GM12878 (cell line): ENCODE measurements at regions not wholly inside any gene's neighbourhood (a gene's known extent, or its start where the extent isn't known, plus 50 kb on each side); places are given as distances from the start of the nearest gene placed in this dataset.

Source experiments
- ATAC-seq: fragments of 200-7000 bp; cut with Tn5 transposase; 3 replicates; pipeline ENCODE4 v1.9.1; 2020; ENCODE audit warnings: mild to moderate bottlenecking, moderate library complexity
- BruUV-seq: library from RNA; stranded (reverse); fragments of 400-500 nt; replicated peaks from 2 replicates; lab custom pipeline; 2021; lab: Mats Ljungman, UMichigan
- CTCF ChIA-PET: fragments of 300-600 bp; sonication (Branson Sonifier 250); formaldehyde crosslinking; extraction: SDS; loops from one replicate; lab custom pipeline; 2021; ENCODE audit warnings: inconsistent platforms; lab: Yijun Ruan, JAX
- POLR2A ChIA-PET: fragments of 350-600 bp; formaldehyde crosslinking; extraction: SDS; loops from one replicate; lab custom pipeline; 2021; ENCODE audit warnings: inconsistent platforms; lab: Charles Lee
- RAD21 ChIA-PET: fragments of 300-600 bp; sonication (Branson Sonifier 250); formaldehyde crosslinking; loops from one replicate; lab custom pipeline; 2023; ENCODE audit warnings: antibody characterized with exemption; ENCODE audit not compliant: unreplicated experiment; lab: Charles Lee
- SMC1A ChIA-PET: fragments of 300-600 bp; sonication (Branson Sonifier 250); formaldehyde crosslinking; loops from one replicate; lab custom pipeline; 2023; ENCODE audit not compliant: unreplicated experiment, uncharacterized antibody; lab: Charles Lee
- DNase-seq: peaks from one replicate; pipeline ENCODE4 v3.0.0-alpha.2; 2011; ENCODE audit warnings: low read depth, low spot score
- FAIRE-seq: peaks from 3 replicates; lab custom pipeline; 2011; peaks lifted over from hg19 to GRCh38; lab: Jason Lieb, UNC
- H2AFZ ChIP-seq: 2 replicates; pipeline ENCODE4 v1.6.0; 2011; ENCODE audit warnings: low read depth, low read length, control low read depth; ENCODE audit not compliant: control insufficient read depth
- H3K27ac ChIP-seq: 2 replicates; pipeline ENCODE4 v1.5.1; 2011; ENCODE audit warnings: control low read depth; ENCODE audit not compliant: control insufficient read depth, insufficient read depth
- H3K27me3 ChIP-seq, 2 experiments: replicated peaks in 1 of 2; 2 replicates each; pipeline versions ENCODE4 v1.6.0 to v1.6.1; 2011; ENCODE audit warnings: low read length in 1 of 2; ENCODE audit not compliant: control insufficient read depth in 2 of 2, insufficient read depth in 2 of 2
- H3K36me3 ChIP-seq, 2 experiments: 2 replicates each; pipeline ENCODE4 v1.5.1; 2011; ENCODE audit warnings: low read length in 1 of 2; ENCODE audit not compliant: control insufficient read depth in 2 of 2, insufficient read depth in 2 of 2
- H3K4me1 ChIP-seq: 2 replicates; pipeline ENCODE4 v1.6.1; 2011; ENCODE audit warnings: mild to moderate bottlenecking, low read length, moderate library complexity, mixed read lengths; ENCODE audit not compliant: control insufficient read depth, insufficient read depth
- H3K4me2 ChIP-seq: 2 replicates; pipeline ENCODE4 v1.6.0; 2011; ENCODE audit warnings: control low read depth; ENCODE audit not compliant: control insufficient read depth, insufficient read depth
- H3K4me3 ChIP-seq: fragments of 200-600 bp; sonication (generic); 2 replicates; pipeline ENCODE4 v1.5.1; 2016
- H3K79me2 ChIP-seq: 2 replicates; pipeline ENCODE4 v1.6.0; 2011; ENCODE audit warnings: low read length; ENCODE audit not compliant: control insufficient read depth, insufficient read depth
- H3K9ac ChIP-seq: 2 replicates; pipeline ENCODE4 v1.8.0; 2011; ENCODE audit warnings: low read length, control low read depth, mixed read lengths; ENCODE audit not compliant: control insufficient read depth, insufficient read depth
- H3K9me3 ChIP-seq: replicated peaks from 3 replicates; pipeline ENCODE4 v1.5.1; 2011; ENCODE audit warnings: mild to moderate bottlenecking, low read length; ENCODE audit not compliant: control insufficient read depth, insufficient read depth
- H4K20me1 ChIP-seq: 2 replicates; pipeline ENCODE4 v1.6.0; 2011; ENCODE audit not compliant: control insufficient read depth, insufficient read depth
- BACH1 ChIP-seq: fragments of 450-650 bp; IDR thresholded peaks from 2 replicates; pipeline ENCODE4 v1.6.1; 2017; ENCODE audit warnings: mild to moderate bottlenecking, borderline replicate concordance
- DPF2 ChIP-seq: fragments of 450-650 bp; IDR thresholded peaks from 2 replicates; pipeline ENCODE4 v1.6.1; 2017; ENCODE audit warnings: mild to moderate bottlenecking
- EZH2 ChIP-seq: IDR thresholded peaks from 2 replicates; pipeline ENCODE4 v1.6.1; 2012; ENCODE audit warnings: low read depth, mild to moderate bottlenecking, control low read depth, inconsistent platforms, low read length, borderline replicate concordance; ENCODE audit not compliant: control insufficient read depth
- IKZF1 ChIP-seq: fragments of 450-650 bp; conservative IDR thresholded peaks from 2 replicates; pipeline ENCODE4 v1.6.1; 2017; ENCODE audit warnings: antibody characterized with exemption, mild to moderate bottlenecking
- MTA2 ChIP-seq: fragments of 450-650 bp; IDR thresholded peaks from 2 replicates; pipeline ENCODE4 v1.6.1; 2016; ENCODE audit warnings: low read depth, mild to moderate bottlenecking, moderate library complexity
- MYC ChIP-seq: IDR thresholded peaks from 2 replicates; pipeline ENCODE4 v1.6.1; 2011; ENCODE audit warnings: mild to moderate bottlenecking, low read length, moderate library complexity, inconsistent platforms; ENCODE audit not compliant: insufficient read depth, insufficient replicate concordance, insufficient read length, severe bottlenecking
- NFYA ChIP-seq: IDR thresholded peaks from 2 replicates; pipeline ENCODE4 v1.6.1; 2011; ENCODE audit warnings: low read depth, mild to moderate bottlenecking, low read length, improper control_type of control experiment, borderline replicate concordance
- POU2F2 ChIP-seq: IDR thresholded peaks from 3 replicates; pipeline ENCODE4 v1.6.1; 2011; ENCODE audit warnings: low read depth, mild to moderate bottlenecking, low read length, borderline replicate concordance
- RAD21 ChIP-seq: IDR thresholded peaks from 2 replicates; pipeline ENCODE4 v1.6.1; 2011; ENCODE audit warnings: mild to moderate bottlenecking, low read depth, low read length, moderate library complexity; ENCODE audit not compliant: insufficient read depth
- SREBF1 ChIP-seq: IDR thresholded peaks from 2 replicates; pipeline ENCODE4 v1.6.1; 2012; ENCODE audit warnings: mild to moderate bottlenecking, low read length
- TCF12 ChIP-seq: IDR thresholded peaks from 2 replicates; pipeline ENCODE4 v1.6.1; 2011; ENCODE audit warnings: low read depth, mild to moderate bottlenecking, low read length
- YBX1 ChIP-seq: fragments of 450-650 bp; IDR thresholded peaks from 2 replicates; pipeline ENCODE4 v1.6.1; 2016; ENCODE audit warnings: antibody characterized with exemption
- ZNF274 ChIP-seq: IDR thresholded peaks from one replicate; pipeline ENCODE4 v1.8.0; 2011; ENCODE audit not compliant: insufficient read length, insufficient read depth
- WGBS: methylation state at CpG from one replicate; pipeline ENCODE4 v1.1.6; 2016; ENCODE audit warnings: low lambda C conversion rate; ENCODE audit not compliant: insufficient replicate concordance, insufficient coverage; ENCODE audit errors: missing lambda C conversion rate; 5-methylcytosine and 5-hydroxymethylcytosine counted together
- in situ Hi-C: fragments of 300-500 bp; cut with MboI; formaldehyde crosslinking; loops from 9 replicates; pipeline ENCODE4 v1.14.3; 2018; ENCODE audit warnings: mixed read lengths
- intact Hi-C: fragments of 100-400 bp; cut with micrococcal nuclease; formaldehyde crosslinking; loops from one replicate; pipeline ENCODE4 v1.14.2; 2022; ENCODE audit not compliant: unreplicated experiment
- TF ChIP-seq, protein P1 (sequence below), 3 experiments: IDR thresholded peaks in 2 of 3; conservative IDR thresholded peaks in 1 of 3; 2 replicates each; pipeline ENCODE4 v1.5.1; 2011; ENCODE audit warnings: low read depth in 3 of 3, low read length in 3 of 3, mild to moderate bottlenecking in 3 of 3, control low read depth in 2 of 3, moderate library complexity in 2 of 3, inconsistent platforms in 1 of 3, mixed read lengths in 1 of 3; ENCODE audit not compliant: control insufficient read depth in 2 of 3, insufficient read depth in 1 of 3; ENCODE audit errors: extremely low read depth in 1 of 3
- TF ChIP-seq, protein P2 (sequence below): IDR thresholded peaks from 2 replicates; pipeline ENCODE4 v1.6.1; 2012; ENCODE audit warnings: low read depth, low read length, improper control_type of control experiment

DNA sequence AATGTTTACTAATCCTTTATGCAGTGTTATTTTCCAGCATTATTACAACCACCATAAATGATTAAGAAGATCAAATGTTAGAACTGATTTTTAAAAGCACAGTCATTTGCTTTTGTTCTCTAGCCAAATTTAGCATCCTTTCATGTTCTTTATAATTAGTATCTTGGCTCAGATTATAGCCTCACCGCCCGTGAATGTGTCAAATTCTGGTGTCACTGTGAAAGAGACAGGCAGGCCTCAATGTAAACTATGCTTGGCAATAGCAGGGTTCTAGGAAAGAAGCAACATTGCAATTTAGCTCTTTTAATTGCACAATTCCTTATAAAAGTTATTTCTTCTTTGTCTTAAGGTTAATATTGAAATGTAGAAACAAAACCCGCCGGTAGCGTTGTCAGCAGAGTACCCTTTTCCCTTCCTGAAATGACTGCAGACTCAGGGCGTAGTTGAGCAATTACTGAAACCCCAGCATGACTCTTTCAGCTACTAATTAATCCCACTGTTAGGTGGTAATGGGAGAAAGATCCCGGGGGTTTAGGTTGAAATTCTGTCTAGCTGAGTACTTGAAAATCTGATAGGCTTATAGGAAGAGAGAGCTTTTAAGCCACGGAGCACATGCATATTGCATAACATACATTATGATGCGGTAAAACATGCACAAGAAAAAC lies 1600.5 kb upstream of the SEL1L start:
- FAIRE-seq (no peak), ATAC-seq (peak; percentile 49; the same call in 2 of the 3 replicates), DNase-seq (no peak)
- POLR2A ChIA-PET = no interaction called here
- Histone ChIP-seq H3K4me1 (no peaks in the 10 kb centered on the region), H3K4me2 (no peak overlapping the region), H2AFZ (no peak overlapping the region), H3K27ac (no peak overlapping the region), H3K79me2 (no peaks in the 10 kb centered on the region), H3K9ac (no peak overlapping the region), H4K20me1 (no peaks in the 10 kb centered on the region), H3K9me3 (no peaks in the 10 kb centered on the region), H3K36me3 (no peaks in the 10 kb centered on the region), H3K27me3 (no peaks in the 10 kb centered on the region), H3K4me3 (no peak overlapping the region)
- BruUV-seq = no TSS peak
- in situ Hi-C loops (no loop called here), intact Hi-C loops (no loop called here)
- SMC1A ChIA-PET = no interaction called here
- RAD21 ChIA-PET = no interaction called here
- peak; percentile 21; the same call in 1 of the 2 replicates for TF ChIP-seq MTA2
- TF ChIP-seq DPF2 = 0 out of 2 replicates have a peak, but pooled peaks have one; percentile 16
- TF ChIP-seq, protein P1, sequence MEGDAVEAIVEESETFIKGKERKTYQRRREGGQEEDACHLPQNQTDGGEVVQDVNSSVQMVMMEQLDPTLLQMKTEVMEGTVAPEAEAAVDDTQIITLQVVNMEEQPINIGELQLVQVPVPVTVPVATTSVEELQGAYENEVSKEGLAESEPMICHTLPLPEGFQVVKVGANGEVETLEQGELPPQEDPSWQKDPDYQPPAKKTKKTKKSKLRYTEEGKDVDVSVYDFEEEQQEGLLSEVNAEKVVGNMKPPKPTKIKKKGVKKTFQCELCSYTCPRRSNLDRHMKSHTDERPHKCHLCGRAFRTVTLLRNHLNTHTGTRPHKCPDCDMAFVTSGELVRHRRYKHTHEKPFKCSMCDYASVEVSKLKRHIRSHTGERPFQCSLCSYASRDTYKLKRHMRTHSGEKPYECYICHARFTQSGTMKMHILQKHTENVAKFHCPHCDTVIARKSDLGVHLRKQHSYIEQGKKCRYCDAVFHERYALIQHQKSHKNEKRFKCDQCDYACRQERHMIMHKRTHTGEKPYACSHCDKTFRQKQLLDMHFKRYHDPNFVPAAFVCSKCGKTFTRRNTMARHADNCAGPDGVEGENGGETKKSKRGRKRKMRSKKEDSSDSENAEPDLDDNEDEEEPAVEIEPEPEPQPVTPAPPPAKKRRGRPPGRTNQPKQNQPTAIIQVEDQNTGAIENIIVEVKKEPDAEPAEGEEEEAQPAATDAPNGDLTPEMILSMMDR (IDR thresholded peaks at IDR 0.05 in 2 of 3, conservative IDR thresholded peaks at IDR 0.05 in 1 of 3; ENCODE audit: control insufficient read depth in 2 of 3, extremely low read depth in 1 of 3, insufficient read depth in 1 of 3, low read depth in 3 of 3, low read length in 3 of 3) = no peak
- peak; percentile 30; the same call in 1 of the 2 replicates for TF ChIP-seq IKZF1
- no peak for TF ChIP-seq TCF12
- WGBS = 33% methylated on average over 9 of the region's 9 CpGs
- CTCF ChIA-PET = no interaction called here

DNA sequence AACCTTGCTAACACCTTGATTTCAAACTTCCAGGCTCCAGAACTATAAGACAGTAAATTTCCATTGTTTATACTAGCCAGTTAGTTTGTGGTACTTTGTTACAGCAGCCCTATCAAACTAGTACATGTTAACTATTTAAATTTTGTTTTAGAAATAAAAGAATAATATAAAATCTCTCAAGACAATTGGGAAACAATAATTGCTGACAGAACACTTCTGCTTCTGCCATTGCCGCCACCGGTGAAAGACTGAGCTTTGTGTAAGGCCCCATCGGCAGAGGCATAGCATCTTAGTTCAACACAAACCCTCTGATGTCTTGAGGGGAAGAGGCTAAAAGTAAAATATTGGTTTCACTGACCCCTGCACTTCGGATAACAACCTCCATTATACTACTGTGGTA lies 1607.1 kb upstream of the SEL1L start:
- Histone ChIP-seq H3K4me2 (no peak overlapping the region), H3K27ac (no peak overlapping the region), H3K9me3 (no peaks in the 10 kb centered on the region), H3K4me3 (no peak overlapping the region), H3K4me1 (no peaks in the 10 kb centered on the region), H3K9ac (no peak overlapping the region), H4K20me1 (no peaks in the 10 kb centered on the region), H2AFZ (no peak overlapping the region), H3K79me2 (no peaks in the 10 kb centered on the region), H3K27me3 (no peaks in the 10 kb centered on the region), H3K36me3 (no peaks in the 10 kb centered on the region)
- ChIA-PET SMC1A (interaction anchor here (0.9 kb wide), 1 partner anchor 14 kb away, joined by 3 read pairs; no protein-coding TSS in a partner anchor), POLR2A (no interaction called here), CTCF (no interaction called here), RAD21 (no interaction called here)
- WGBS = 55% methylated on average over 4 of the region's 4 CpGs
- FAIRE-seq (no peak), ATAC-seq (no peak), DNase-seq (no peak)
- intact Hi-C loops = no loop called here
- TF ChIP-seq POU2F2 (no peak), SREBF1 (no peak), YBX1 (no peak), RAD21 (no peak), ZNF274 (no peak), EZH2 (no peak), NFYA (no peak), BACH1 (no peak), MYC (no peak)
- TF ChIP-seq, protein P2, sequence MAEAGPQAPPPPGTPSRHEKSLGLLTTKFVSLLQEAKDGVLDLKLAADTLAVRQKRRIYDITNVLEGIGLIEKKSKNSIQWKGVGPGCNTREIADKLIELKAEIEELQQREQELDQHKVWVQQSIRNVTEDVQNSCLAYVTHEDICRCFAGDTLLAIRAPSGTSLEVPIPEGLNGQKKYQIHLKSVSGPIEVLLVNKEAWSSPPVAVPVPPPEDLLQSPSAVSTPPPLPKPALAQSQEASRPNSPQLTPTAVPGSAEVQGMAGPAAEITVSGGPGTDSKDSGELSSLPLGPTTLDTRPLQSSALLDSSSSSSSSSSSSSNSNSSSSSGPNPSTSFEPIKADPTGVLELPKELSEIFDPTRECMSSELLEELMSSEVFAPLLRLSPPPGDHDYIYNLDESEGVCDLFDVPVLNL = no peak
- in situ Hi-C loops = no loop called here
- no TSS peak for BruUV-seq
